Activated CD4-positive, alpha-beta T cell treated with anti-CD3 and anti-CD28 coated beads, Interleukin-2, Interleukin-4, amounts not matched to agents 100 ng/mL and 50 ng/mL, durations not matched to agents 16 hours and 8 hours (primary cell): ENCODE measurements at regions not wholly inside any gene's neighbourhood (a gene's known extent, or its start where the extent isn't known, plus 50 kb on each side); places are given as distances from the start of the nearest gene placed in this dataset.
"Not testable (repeated sequence)": the region's sequence is repeated elsewhere in the genome, so short reads cannot be mapped to it uniquely, and the experiment has no call there.

Source experiments
- DNase-seq: peaks from one replicate; pipeline ENCODE4 v3.0.0-alpha.2; 2020; ENCODE audit warnings: low spot score

GRCh38 chr12:73964641-73965040 lies 573.0 kb upstream of the ATXN7L3B start:
- DNase-seq: no peak

DNA sequence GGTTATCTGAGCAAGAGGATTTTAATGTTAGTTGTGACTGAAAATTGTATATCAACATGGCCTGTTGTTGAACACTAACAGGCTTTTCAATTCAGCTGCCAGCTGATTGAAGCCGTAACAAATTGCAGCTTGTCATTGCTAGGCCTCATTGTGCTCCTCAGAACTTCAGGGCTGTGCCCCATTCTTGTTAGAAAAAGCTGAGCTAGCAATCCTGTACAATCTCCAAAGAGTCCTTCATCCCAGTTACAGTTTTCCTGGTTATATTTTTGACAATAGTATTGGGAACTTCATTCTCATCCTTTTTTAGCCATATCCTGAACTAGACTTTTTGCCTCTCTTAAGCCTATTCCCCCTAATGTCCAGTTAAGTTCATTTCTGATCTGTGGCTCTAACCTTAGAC lies 564.1 kb upstream of the ATXN7L3B start:
- DNase-seq: no peak

DNA sequence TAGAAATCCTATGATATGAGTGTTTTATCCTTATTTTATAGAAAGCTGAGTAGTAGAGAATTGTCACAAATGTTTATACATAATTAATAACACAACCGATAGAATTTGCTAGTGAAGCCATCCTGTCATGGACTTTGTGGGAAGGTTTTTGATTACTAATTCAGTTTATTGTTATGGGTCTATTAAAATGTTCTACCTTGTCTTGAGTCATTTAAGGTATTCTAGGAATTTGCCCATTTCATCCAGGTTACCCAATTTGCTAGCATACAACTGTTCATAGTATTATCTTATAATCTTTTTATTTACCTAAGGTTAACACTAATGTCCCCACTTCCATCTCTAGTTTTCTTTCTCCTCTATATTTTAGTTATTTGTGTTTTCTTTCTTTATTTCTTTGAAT lies 553.1 kb upstream of the ATXN7L3B start:
- DNase-seq: no peak

DNA sequence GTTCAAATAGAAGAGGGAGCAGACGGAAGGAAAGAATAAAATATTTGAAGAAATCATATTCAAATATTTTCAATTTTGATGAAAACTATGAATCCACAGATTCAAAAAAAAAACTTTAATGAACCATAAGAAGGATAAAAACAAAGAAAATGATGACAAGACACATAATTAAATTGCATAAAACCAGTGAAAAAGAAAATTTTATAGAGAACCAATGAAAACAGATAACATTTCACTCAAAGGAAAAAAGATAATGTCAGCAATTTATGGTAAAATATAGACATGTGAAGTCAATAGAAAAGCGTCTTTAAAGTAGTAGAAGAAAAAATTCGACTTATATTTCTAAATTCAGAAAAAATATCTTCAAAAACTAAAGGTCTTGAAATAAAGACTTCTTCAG lies 546.5 kb upstream of the ATXN7L3B start:
- DNase-seq: no peak

GRCh38 chr12:73998894-73999293 lies 538.7 kb upstream of the ATXN7L3B start:
- no peak for DNase-seq

GRCh38 chr12:74015118-74015517 lies 522.5 kb upstream of the ATXN7L3B start:
- DNase-seq: no peak

GRCh38 chr12:74016324-74016723 lies 521.3 kb upstream of the ATXN7L3B start:
- not testable (repeated sequence) for DNase-seq

- no peak for DNase-seq
These were observed 518.8 kb upstream of the ATXN7L3B start for GRCh38 chr12:74018849-74019248.

DNA sequence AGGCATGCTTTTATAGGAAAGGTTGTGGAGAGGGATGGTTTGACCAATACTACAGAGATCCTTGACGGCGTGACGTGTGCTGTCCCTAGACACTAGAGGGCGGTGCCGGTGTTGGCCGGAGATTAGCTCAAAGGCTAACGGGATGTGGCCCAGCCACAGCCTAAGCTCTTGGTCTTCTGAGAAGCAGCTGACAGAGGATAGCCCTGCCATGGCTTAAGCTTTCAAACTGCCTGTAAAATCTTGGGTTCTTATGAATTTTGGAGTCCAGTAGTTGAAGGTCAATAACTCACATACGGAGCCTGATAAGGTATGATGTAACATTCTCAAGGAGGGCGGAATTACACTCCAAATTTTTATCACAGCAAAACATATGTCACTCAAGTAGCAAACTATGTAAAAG lies 515.7 kb upstream of the ATXN7L3B start:
- DNase-seq: peak; percentile 30

GRCh38 chr12:74031045-74031444 lies 506.6 kb upstream of the ATXN7L3B start:
- no peak for DNase-seq

DNA sequence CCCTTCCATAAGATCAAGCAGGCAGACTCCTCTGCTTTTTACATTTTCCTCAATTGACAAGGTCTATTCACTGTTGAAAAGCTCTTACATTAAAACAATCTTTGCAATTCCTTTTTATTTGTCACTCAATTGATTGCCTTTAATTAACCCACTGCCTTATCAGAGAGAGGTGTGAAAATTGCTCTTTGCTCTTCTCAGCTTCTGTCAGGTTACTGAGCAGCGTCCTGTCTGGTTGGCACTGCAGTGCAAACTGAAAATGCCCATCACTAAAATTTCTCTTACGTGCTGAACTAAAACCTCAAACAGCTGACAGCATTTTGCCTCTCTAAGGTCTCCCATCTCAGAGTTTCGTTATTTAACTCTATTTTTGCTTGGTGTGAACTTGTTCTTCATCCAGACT lies 504.1 kb upstream of the ATXN7L3B start:
- DNase-seq: no peak

DNA sequence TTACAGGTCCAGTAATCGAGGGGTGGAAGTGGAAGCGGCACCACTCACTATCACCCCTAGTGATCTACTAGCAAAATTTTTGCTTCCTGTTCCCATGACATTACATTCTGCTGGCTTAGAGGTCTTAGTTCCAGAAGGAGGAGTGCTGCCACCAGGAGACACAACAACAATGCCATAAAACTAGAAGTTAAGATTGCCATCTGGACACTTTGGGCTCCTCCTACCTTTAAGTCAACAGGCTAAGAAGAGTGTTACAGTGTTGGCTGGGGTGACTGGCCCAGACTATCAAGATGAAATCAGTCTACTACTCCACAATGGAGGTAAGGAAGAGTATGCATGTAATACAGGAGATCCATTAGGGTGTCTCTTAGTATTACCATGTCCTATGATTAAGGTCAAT lies 498.5 kb upstream of the ATXN7L3B start:
- not testable (repeated sequence) for DNase-seq

- DNase-seq: no peak
These were observed 494.3 kb upstream of the ATXN7L3B start for GRCh38 chr12:74043343-74043742.

GRCh38 chr12:74049348-74049747 lies 488.3 kb upstream of the ATXN7L3B start:
- no peak for DNase-seq

GRCh38 chr12:74051848-74052247 lies 485.8 kb upstream of the ATXN7L3B start:
- no peak for DNase-seq

GRCh38 chr12:74066476-74066875 lies 471.2 kb upstream of the ATXN7L3B start:
- DNase-seq: no peak

DNA sequence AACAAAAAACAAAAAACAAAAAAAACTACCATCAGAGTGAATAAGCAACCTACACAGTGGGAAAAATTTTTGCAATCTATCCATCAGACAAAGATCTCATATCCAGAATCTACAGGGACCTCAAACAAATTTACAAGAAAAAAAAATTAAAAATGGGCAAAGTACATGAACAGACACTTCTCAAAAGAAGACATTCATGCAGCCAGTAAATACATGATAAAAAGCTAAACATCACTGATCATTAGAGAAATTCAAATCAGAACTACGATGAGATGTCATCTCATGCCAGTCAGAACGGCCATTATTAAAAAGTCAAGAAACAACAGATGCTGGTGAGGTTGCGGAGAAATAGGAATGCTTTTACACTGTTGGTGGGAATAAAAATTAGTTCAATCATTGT lies 466.5 kb upstream of the ATXN7L3B start:
- DNase-seq: no peak

GRCh38 chr12:74076918-74077317 lies 460.7 kb upstream of the ATXN7L3B start:
- DNase-seq: no peak

- no peak for DNase-seq
These were observed 432.2 kb upstream of the ATXN7L3B start for GRCh38 chr12:74105434-74105833.

DNA sequence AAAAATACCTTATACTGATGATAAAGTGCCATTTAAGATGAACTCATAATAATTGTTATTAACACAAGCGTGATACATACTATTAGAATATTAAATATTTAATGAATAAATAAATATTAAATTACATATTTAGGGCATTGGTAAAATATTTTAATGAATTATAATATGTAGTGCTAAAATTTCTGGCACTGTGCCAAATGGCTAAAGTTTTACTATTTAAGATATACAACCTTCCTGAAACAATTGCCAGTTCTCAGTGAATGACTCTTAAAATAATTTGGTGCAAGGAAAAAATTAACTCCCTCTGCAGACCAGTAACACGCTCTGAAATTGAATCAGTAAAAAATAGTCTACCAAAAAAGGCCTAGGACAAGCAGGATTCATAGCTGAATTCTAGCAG lies 428.9 kb upstream of the ATXN7L3B start:
- DNase-seq: no peak

GRCh38 chr12:74111688-74112360 lies 425.8 kb upstream of the ATXN7L3B start:
- peak; percentile 5 for DNase-seq

DNA sequence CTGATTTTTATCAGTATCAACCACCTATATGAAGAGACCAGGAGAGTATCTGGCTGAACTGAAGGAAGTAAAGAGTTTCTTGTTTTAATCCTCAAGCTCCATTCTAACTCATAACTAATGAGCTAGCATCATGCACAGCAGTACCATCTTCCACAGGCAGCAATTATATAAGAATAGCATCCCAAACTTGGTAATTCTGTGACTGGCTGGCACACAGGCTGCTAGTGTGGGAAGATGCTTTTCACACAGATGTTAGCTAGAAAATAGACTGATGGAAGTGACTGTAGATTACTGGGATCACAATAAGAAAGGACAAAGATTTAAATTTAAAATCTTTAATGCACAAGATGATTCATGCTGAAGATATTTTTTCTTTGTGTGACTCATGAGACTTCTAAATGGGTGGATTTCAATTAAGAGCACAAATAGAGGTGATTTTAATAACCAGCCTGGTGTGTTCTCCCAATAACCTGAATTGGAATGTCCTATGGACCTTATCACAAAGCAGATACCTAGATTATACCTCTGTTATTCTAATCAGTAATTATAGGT lies 417.7 kb upstream of the ATXN7L3B start:
- DNase-seq: no peak

- DNase-seq: no peak
These were observed 417.0 kb upstream of the ATXN7L3B start for GRCh38 chr12:74120644-74121043.

GRCh38 chr12:74129702-74130101 lies 407.9 kb upstream of the ATXN7L3B start:
- no peak for DNase-seq
